PFSK-1 (cell line): ENCODE measurements at regions not wholly inside any gene's neighbourhood (a gene's known extent, or its start where the extent isn't known, plus 50 kb on each side); places are given as distances from the start of the nearest gene placed in this dataset.

ENCODE experiments used
- FOXP2 ChIP-seq: optimal IDR thresholded peaks from 2 replicates; pipeline ENCODE3; 2011; ENCODE audit warnings: borderline replicate concordance, control low read depth, inconsistent platforms; ENCODE audit not compliant: insufficient read depth; ENCODE audit errors: extremely low read length, extremely low read depth
- POLR2AphosphoS5 ChIP-seq: IDR thresholded peaks from 2 replicates; pipeline ENCODE4 v1.6.1; 2012; ENCODE audit warnings: low read depth, mild to moderate bottlenecking, control low read depth, low read length, moderate library complexity
- SIN3A ChIP-seq: IDR thresholded peaks from 2 replicates; pipeline ENCODE4 v1.6.1; 2012; ENCODE audit warnings: mild to moderate bottlenecking, low read length, moderate library complexity, borderline replicate concordance; ENCODE audit not compliant: insufficient read depth
- TAF1 ChIP-seq: IDR thresholded peaks from 2 replicates; pipeline ENCODE4 v1.6.1; 2012; ENCODE audit warnings: low read length, control low read depth, borderline replicate concordance; ENCODE audit not compliant: insufficient read depth
- TF ChIP-seq, protein P1 (sequence below), 2 experiments: IDR thresholded peaks; 2 replicates each; pipeline versions ENCODE4 v1.6.1 to v1.8.0; 2011 to 2012; ENCODE audit warnings: low read depth in 2 of 2, low read length in 2 of 2, control low read depth in 1 of 2, inconsistent platforms in 1 of 2, mild to moderate bottlenecking in 1 of 2, moderate library complexity in 1 of 2; ENCODE audit not compliant: insufficient read depth in 1 of 2

DNA sequence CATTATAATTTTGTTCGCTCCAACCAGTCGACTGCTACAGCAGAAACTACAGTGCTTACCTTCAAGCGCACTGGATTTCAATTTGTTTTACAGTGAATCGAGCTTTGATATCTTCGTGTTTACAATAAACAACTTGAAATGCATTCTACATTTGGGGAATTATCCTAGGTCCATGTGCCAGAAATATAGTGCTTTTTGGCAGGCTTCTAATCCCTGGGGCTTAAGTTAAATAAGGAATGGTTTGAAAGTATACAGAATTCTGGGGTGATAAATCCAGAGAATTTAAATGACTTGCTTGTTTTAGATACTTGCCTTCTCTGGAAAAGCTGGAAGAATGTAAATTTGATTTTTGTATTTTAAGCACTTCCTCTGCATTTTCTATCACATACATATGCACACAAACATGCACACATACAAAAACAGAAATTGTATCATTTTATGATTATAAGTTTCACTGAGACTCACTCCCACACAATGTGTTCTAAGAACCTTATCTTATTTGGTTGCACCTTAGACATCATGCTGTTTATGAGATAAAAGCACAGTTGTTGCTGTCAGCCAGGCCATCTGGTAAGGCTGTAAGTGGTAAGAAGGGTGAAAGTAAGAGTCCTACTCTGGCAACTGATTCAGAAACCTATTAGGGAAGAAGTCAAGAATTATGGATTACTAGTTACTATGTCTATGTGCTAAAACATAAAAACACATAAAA, 347.2 kb upstream of the KCND2 start:
- TF ChIP-seq SIN3A (no peak), TAF1 (no peak), FOXP2 (no peak), POLR2AphosphoS5 (no peak)
- TF ChIP-seq, protein P1, sequence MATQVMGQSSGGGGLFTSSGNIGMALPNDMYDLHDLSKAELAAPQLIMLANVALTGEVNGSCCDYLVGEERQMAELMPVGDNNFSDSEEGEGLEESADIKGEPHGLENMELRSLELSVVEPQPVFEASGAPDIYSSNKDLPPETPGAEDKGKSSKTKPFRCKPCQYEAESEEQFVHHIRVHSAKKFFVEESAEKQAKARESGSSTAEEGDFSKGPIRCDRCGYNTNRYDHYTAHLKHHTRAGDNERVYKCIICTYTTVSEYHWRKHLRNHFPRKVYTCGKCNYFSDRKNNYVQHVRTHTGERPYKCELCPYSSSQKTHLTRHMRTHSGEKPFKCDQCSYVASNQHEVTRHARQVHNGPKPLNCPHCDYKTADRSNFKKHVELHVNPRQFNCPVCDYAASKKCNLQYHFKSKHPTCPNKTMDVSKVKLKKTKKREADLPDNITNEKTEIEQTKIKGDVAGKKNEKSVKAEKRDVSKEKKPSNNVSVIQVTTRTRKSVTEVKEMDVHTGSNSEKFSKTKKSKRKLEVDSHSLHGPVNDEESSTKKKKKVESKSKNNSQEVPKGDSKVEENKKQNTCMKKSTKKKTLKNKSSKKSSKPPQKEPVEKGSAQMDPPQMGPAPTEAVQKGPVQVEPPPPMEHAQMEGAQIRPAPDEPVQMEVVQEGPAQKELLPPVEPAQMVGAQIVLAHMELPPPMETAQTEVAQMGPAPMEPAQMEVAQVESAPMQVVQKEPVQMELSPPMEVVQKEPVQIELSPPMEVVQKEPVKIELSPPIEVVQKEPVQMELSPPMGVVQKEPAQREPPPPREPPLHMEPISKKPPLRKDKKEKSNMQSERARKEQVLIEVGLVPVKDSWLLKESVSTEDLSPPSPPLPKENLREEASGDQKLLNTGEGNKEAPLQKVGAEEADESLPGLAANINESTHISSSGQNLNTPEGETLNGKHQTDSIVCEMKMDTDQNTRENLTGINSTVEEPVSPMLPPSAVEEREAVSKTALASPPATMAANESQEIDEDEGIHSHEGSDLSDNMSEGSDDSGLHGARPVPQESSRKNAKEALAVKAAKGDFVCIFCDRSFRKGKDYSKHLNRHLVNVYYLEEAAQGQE (IDR thresholded peaks at IDR 0.05; ENCODE audit: insufficient read depth in 1 of 2, low read depth in 2 of 2, low read length in 2 of 2): no peak

DNA sequence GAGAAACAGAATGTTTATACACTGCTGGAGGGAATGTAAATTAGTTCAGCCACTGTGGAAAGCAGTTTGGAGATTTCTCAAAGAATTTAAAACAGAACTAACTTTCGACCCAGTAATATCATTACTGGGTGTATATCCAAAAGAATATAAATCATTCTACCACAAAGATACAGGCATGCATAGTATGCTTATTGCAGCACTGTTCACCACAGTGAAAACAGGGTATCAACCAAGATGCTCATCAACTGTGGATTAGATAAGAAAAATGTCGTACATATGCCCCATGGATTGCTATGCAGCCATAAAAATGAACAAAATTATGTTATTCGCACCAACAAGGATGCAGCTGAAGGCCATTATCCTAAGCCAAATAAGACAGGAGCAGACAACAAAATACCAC, 343.1 kb upstream of the KCND2 start:
- no peak for TF ChIP-seq POLR2AphosphoS5
- TF ChIP-seq FOXP2: no peak
- TF ChIP-seq SIN3A: no peak
- TF ChIP-seq TAF1: no peak
- TF ChIP-seq, protein P1 (IDR thresholded peaks at IDR 0.05; ENCODE audit: insufficient read depth in 1 of 2, low read depth in 2 of 2, low read length in 2 of 2): no peak

- no peak for TF ChIP-seq POLR2AphosphoS5
- TF ChIP-seq TAF1: no peak
- TF ChIP-seq, protein P1 (IDR thresholded peaks at IDR 0.05; ENCODE audit: insufficient read depth in 1 of 2, low read depth in 2 of 2, low read length in 2 of 2): no peak
- no peak for TF ChIP-seq FOXP2
- TF ChIP-seq SIN3A: no peak
Observed at GRCh38 chr7:119931230-119931824, 341.6 kb upstream of the KCND2 start.

GRCh38 chr7:119935418-119936025, 337.5 kb upstream of the KCND2 start:
- TF ChIP-seq, protein P1 (IDR thresholded peaks at IDR 0.05; ENCODE audit: insufficient read depth in 1 of 2, low read depth in 2 of 2, low read length in 2 of 2): no peak
- TF ChIP-seq POLR2AphosphoS5: no peak
- TF ChIP-seq SIN3A: no peak
- TF ChIP-seq TAF1: no peak
